ENCODE measurements at regions not wholly inside any gene's neighbourhood (a gene's known extent, or its start where the extent isn't known, plus 50 kb on each side); places are given as distances from the start of the nearest gene placed in this dataset.

DNA sequence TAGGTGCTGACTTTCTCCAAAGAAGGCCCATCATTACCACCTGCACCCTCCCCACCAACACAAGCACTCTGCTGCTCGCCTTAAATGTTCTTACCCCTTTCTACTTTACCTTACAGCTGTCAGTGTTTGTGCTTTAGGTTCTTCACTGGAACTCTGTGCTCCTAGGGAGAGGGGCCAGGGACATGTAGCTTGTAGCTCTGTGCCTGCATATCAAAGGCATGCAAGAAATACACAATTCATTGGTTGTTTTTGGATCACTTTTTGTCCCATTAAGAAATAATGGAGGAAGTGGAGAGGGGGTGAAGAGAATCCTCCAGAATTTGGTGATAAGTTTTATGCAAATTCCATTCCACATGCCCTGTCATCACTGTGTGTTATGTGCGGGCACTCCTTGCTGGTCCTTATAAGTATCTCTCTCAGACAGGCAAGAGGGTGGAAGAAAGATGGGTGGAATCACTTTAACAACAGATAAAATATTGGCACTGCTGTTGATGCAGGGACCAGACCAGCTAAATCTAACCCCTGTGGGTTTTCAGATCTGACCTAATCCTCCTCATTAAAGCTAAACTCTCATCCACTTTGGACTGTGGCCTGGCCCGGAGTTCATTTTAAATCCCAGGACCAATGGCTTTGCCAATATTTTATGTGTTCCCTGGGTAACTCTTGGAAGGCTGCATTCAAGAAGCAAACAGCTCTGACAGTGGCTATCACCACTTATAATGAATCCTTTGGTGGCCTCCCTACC, 375.8 kb upstream of the NFE2L3 start:
- ChIA-PET POLR2A (no interaction called here), CTCF (no interaction called here)
- Histone ChIP-seq H3K4me3 (ENCODE audit: low read length) (no peak overlapping the region), H3K36me3 (ENCODE audit: insufficient read depth, low read length) (no peaks in the 10 kb centered on the region), H3K4me1 (ENCODE audit: insufficient read depth, low read length) (no peaks in the 10 kb centered on the region), H3K27me3 (ENCODE audit: control insufficient read depth in 1 of 2, insufficient read depth in 2 of 2, low read length in 2 of 2) (no peaks in the 10 kb centered on the region), H3K27ac (ENCODE audit: low read depth in 1 of 2, low read length in 2 of 2) (no peak overlapping the region), H3K9me3 (ENCODE audit: control insufficient read depth in 1 of 2, insufficient read depth in 1 of 2, low read length in 2 of 2) (no peaks in the 10 kb centered on the region)
- no peak for DNase-seq
- Mint-ChIP-seq H3K4me3 (no peak overlapping the region), H3K27me3 (peaks cover 9% of the 10 kb centered on the region), H3K36me3 (ENCODE audit: low read depth) (no peaks in the 10 kb centered on the region), H3K27ac (no peak overlapping the region), H3K4me1 (ENCODE audit: low read depth) (no peaks in the 10 kb centered on the region), H3K9me3 (no peaks in the 10 kb centered on the region)
- TF ChIP-seq, protein P1, sequence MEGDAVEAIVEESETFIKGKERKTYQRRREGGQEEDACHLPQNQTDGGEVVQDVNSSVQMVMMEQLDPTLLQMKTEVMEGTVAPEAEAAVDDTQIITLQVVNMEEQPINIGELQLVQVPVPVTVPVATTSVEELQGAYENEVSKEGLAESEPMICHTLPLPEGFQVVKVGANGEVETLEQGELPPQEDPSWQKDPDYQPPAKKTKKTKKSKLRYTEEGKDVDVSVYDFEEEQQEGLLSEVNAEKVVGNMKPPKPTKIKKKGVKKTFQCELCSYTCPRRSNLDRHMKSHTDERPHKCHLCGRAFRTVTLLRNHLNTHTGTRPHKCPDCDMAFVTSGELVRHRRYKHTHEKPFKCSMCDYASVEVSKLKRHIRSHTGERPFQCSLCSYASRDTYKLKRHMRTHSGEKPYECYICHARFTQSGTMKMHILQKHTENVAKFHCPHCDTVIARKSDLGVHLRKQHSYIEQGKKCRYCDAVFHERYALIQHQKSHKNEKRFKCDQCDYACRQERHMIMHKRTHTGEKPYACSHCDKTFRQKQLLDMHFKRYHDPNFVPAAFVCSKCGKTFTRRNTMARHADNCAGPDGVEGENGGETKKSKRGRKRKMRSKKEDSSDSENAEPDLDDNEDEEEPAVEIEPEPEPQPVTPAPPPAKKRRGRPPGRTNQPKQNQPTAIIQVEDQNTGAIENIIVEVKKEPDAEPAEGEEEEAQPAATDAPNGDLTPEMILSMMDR (IDR thresholded peaks at IDR 0.05): no peak
- no peak for ATAC-seq (ENCODE audit: poor library complexity)
- intact Hi-C loops (cut with DNase I, micrococcal nuclease): no loop called here

DNA sequence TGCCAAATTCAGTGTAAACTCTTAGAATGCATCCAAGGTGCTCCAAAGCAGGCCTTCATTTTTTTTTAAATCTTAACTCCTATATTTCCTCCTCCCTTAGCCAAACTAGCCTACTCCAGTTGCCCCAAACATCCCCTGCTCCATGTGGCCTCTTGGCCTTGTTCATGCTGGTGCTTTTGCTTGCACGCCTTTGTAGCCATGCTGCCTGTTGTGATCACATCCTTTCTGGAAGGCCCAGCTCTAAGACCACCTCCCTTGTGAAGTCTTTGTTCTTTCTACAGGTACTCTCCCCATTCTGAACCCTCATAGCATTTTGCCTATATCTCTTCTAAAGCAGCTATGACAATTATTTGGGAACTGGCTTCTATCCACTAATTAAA, 375.3 kb upstream of the NFE2L3 start:
- no peaks in the 10 kb centered on the region for H3K27me3 ChIP-seq (ENCODE audit: control insufficient read depth in 1 of 2, insufficient read depth in 2 of 2, low read length in 2 of 2)
- H3K9me3 ChIP-seq (ENCODE audit: control insufficient read depth in 1 of 2, insufficient read depth in 1 of 2, low read length in 2 of 2): no peaks in the 10 kb centered on the region
- no peaks in the 10 kb centered on the region for H3K4me1 ChIP-seq (ENCODE audit: insufficient read depth, low read length)
- H3K36me3 Mint-ChIP-seq (ENCODE audit: low read depth): no peaks in the 10 kb centered on the region
- H3K4me3 Mint-ChIP-seq: no peak overlapping the region
- H3K27ac Mint-ChIP-seq: no peak overlapping the region
- no peak for ATAC-seq (ENCODE audit: poor library complexity)
- TF ChIP-seq, protein P1 (IDR thresholded peaks at IDR 0.05): no peak
- POLR2A ChIA-PET: no interaction called here
- no peak for DNase-seq
- peaks cover 9% of the 10 kb centered on the region for H3K27me3 Mint-ChIP-seq
- H3K9me3 Mint-ChIP-seq: no peaks in the 10 kb centered on the region
- H3K27ac ChIP-seq (ENCODE audit: low read depth in 1 of 2, low read length in 2 of 2): no peak overlapping the region
- no peak overlapping the region for H3K4me3 ChIP-seq (ENCODE audit: low read length)
- CTCF ChIA-PET: no interaction called here
- no peaks in the 10 kb centered on the region for H3K36me3 ChIP-seq (ENCODE audit: insufficient read depth, low read length)
- H3K4me1 Mint-ChIP-seq (ENCODE audit: low read depth): no peaks in the 10 kb centered on the region
- intact Hi-C loops (cut with DNase I, micrococcal nuclease): no loop called here

DNA sequence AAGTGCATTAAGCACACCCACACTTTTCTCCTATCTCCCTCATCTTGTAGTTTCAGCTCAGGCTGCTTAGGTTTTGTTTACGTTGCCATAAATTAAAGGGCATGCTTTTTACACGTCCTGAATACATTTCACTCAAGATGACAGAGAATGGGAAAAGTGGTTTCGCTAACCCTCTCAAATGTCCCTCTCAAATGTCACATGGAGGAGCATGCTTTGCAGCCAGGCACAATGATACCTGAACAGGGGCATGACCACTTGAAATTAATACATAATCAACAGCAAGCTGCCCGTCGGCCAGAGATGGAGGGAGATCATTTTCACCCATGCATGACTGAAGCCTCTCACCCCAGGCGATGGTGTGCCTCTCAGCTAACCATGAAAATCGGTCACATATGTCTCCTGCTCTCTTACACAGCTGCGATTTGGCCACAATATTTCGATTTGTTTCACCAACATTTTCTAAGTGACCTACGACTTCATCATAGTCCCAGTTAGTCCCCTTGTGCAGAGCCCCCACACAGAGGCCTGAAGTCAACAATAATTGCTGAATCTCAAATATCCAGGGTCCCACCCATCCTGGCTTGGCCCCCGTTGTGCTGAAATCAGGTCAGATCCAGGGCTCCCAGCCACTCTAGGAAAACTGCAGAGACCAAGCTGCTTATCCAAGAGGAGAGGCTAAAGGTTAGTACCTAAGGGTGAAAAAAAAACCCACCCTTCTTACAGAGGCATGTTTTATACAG, 373.9 kb upstream of the NFE2L3 start:
- intact Hi-C loops (cut with DNase I, micrococcal nuclease): no loop called here
- no peak overlapping the region for H3K4me3 ChIP-seq (ENCODE audit: low read length)
- H3K27me3 ChIP-seq (ENCODE audit: control insufficient read depth in 1 of 2, insufficient read depth in 2 of 2, low read length in 2 of 2): no peaks in the 10 kb centered on the region
- ChIA-PET POLR2A (no interaction called here), CTCF (no interaction called here)
- TF ChIP-seq, protein P1 (IDR thresholded peaks at IDR 0.05): no peak
- Mint-ChIP-seq H3K27me3 (peaks cover 9% of the 10 kb centered on the region), H3K27ac (no peak overlapping the region), H3K36me3 (ENCODE audit: low read depth) (no peaks in the 10 kb centered on the region), H3K4me3 (no peak overlapping the region), H3K4me1 (ENCODE audit: low read depth) (no peaks in the 10 kb centered on the region), H3K9me3 (no peaks in the 10 kb centered on the region)
- DNase-seq: no peak
- no peaks in the 10 kb centered on the region for H3K36me3 ChIP-seq (ENCODE audit: insufficient read depth, low read length)
- H3K9me3 ChIP-seq (ENCODE audit: control insufficient read depth in 1 of 2, insufficient read depth in 1 of 2, low read length in 2 of 2): no peaks in the 10 kb centered on the region
- no peak for ATAC-seq (ENCODE audit: poor library complexity)
- no peak overlapping the region for H3K27ac ChIP-seq (ENCODE audit: low read depth in 1 of 2, low read length in 2 of 2)
- H3K4me1 ChIP-seq (ENCODE audit: insufficient read depth, low read length): no peaks in the 10 kb centered on the region
